B cell (primary cell): ENCODE measurements at regions not wholly inside any gene's neighbourhood (a gene's known extent, or its start where the extent isn't known, plus 50 kb on each side); places are given as distances from the start of the nearest gene placed in this dataset.

ENCODE experiments used
- EZH2 ChIP-seq: IDR thresholded peaks from 2 replicates; pipeline ENCODE4 v1.6.1; 2012; ENCODE audit warnings: borderline replicate concordance, low read depth, mild to moderate bottlenecking, moderate library complexity, low read length; ENCODE audit not compliant: insufficient read depth, poor library complexity, severe bottlenecking
- TF ChIP-seq, protein P1 (sequence below): fragments of 200-600 bp; IDR thresholded peaks from one replicate; pipeline ENCODE4 v1.8.0; 2022; ENCODE audit warnings: antibody characterized with exemption, mild to moderate bottlenecking

DNA sequence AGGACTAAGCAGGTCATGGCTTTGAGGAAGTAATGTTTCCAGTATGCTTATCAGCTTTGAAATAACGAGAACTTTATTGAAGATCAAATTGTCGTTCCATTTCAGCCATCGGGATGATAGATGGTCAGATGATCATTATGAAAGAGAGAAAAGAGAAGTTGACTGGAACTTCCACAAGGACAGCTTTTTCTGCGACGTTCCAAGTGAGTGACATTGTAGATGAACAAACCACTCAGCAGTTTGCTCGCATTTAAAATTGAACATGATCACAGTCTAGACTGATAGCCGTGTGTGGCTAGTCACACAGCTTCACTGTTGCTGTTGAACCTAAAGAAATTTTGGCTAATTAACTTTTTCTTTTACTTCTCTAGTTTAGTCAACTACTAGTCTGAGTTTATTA is 151.1 kb downstream of the TLR5 start:
- TF ChIP-seq, protein P1, sequence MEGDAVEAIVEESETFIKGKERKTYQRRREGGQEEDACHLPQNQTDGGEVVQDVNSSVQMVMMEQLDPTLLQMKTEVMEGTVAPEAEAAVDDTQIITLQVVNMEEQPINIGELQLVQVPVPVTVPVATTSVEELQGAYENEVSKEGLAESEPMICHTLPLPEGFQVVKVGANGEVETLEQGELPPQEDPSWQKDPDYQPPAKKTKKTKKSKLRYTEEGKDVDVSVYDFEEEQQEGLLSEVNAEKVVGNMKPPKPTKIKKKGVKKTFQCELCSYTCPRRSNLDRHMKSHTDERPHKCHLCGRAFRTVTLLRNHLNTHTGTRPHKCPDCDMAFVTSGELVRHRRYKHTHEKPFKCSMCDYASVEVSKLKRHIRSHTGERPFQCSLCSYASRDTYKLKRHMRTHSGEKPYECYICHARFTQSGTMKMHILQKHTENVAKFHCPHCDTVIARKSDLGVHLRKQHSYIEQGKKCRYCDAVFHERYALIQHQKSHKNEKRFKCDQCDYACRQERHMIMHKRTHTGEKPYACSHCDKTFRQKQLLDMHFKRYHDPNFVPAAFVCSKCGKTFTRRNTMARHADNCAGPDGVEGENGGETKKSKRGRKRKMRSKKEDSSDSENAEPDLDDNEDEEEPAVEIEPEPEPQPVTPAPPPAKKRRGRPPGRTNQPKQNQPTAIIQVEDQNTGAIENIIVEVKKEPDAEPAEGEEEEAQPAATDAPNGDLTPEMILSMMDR: no peak
- no peak for TF ChIP-seq EZH2
